Thyroid gland (tissue), 4 donors: ENCODE measurements at regions not wholly inside any gene's neighbourhood (a gene's known extent, or its start where the extent isn't known, plus 50 kb on each side); places are given as distances from the start of the nearest gene placed in this dataset. TPM values are rescaled to one million over a fixed set of nuclear protein-coding genes. Genes with fewer than 3 reads are reported as not detected.

ENCODE experiments used
- DNase-seq, 2 donors: peaks; one replicate each; pipeline ENCODE4 v3.0.0-alpha.2; 2019
- H3K27ac ChIP-seq, 3 donors: fragments of 200-600 bp; sonication (generic); 1 replicate in 2 of 3; 2 replicates in 1 of 3; pipeline ENCODE4 v1.5.1; 2016 to 2019; ENCODE audit warnings: mild to moderate bottlenecking in 1 of 3, moderate library complexity in 1 of 3
- H3K27me3 ChIP-seq: fragments of 200-600 bp; sonication (generic); one replicate; pipeline ENCODE4 v1.5.1; 2019
- H3K36me3 ChIP-seq, 2 donors: fragments of 200-600 bp; sonication (generic); one replicate each; pipeline ENCODE4 v1.5.1; 2016 to 2019
- H3K4me1 ChIP-seq, 2 donors: fragments of 200-600 bp; sonication (generic); one replicate each; pipeline ENCODE4 v1.5.1; 2017 to 2019
- H3K4me3 ChIP-seq, 3 donors: fragments of 200-600 bp; sonication (generic); replicated peaks in 1 of 3; 1 replicate in 2 of 3; 2 replicates in 1 of 3; pipeline ENCODE4 v1.5.1; 2016; ENCODE audit warnings: mild to moderate bottlenecking in 1 of 3
- H3K9me3 ChIP-seq: fragments of 200-600 bp; sonication (generic); one replicate; pipeline ENCODE4 v1.5.1; 2017
- CTCF ChIP-seq, 6 experiments: fragments of 200-600 bp in 3 of 6; fragments of 450-650 bp in 3 of 6; sonication (generic) in 3 of 6; IDR thresholded peaks; one replicate each; pipeline ENCODE4 v1.5.1; 2016 to 2019; ENCODE audit warnings: antibody characterized with exemption in 6 of 6, mild to moderate bottlenecking in 2 of 6, inconsistent platforms in 1 of 6, moderate library complexity in 1 of 6
- POLR2A ChIP-seq, 2 donors: fragments of 450-650 bp; IDR thresholded peaks; one replicate each; pipeline ENCODE4 v1.6.1; 2017; ENCODE audit warnings: antibody characterized with exemption in 2 of 2, mild to moderate bottlenecking in 2 of 2, moderate library complexity in 1 of 2
- WGBS, 2 donors: methylation state at CpG; one replicate each; pipeline ENCODE4 v1.1.5; 2017; 5-methylcytosine and 5-hydroxymethylcytosine counted together
- intact Hi-C: fragments of 100-400 bp; cut with DNase I; formaldehyde crosslinking; loops from one replicate; pipeline ENCODE4 v1.15.1; 2023
- small RNA-seq: library from RNA; depleted of rRNA; stranded (forward); fragments of <200 nt; gene quantifications from one replicate; pipeline ENCODE3, GENCODE V24; 2016

- 82 to 85% methylated on average over 3 of the region's 3 CpGs for WGBS, 2 donors
- no peak for TF ChIP-seq CTCF (IDR thresholded peaks at IDR 0.05)
- TF ChIP-seq POLR2A (IDR thresholded peaks at IDR 0.05): no peak
These were observed 58.1 kb upstream of the SATB1 start for GRCh38 chr3:18483226-18483625.

GRCh38 chr3:18481946-18482548 lies 56.9 kb upstream of the SATB1 start:
- WGBS, 2 donors: 48 to 53% methylated on average over 4 of the region's 4 CpGs
- TF ChIP-seq POLR2A (IDR thresholded peaks at IDR 0.05) (no peak), CTCF (IDR thresholded peaks at IDR 0.05) (no peak)
- Histone ChIP-seq H3K9me3 (no peaks in the 10 kb centered on the region), H3K27ac (no peak overlapping the region), H3K27me3 (no peaks in the 10 kb centered on the region), H3K36me3 (no peaks in the 10 kb centered on the region), H3K4me3 (no peak overlapping the region), H3K4me1 (no peaks in the 10 kb centered on the region)
- no peak for DNase-seq
- intact Hi-C loops: no loop called here

More at GRCh38 chr3:18483226-18483625, 58.1 kb upstream of the SATB1 start:
- no peaks in the 10 kb centered on the region for H3K27me3 ChIP-seq
- no peaks in the 10 kb centered on the region for H3K36me3 ChIP-seq
- DNase-seq: no peak
- H3K9me3 ChIP-seq: no peaks in the 10 kb centered on the region
- H3K4me3 ChIP-seq: no peak overlapping the region
- H3K4me1 ChIP-seq: no peaks in the 10 kb centered on the region
- H3K27ac ChIP-seq: no peak overlapping the region
- intact Hi-C loops: no loop called here

- WGBS, 2 donors: 49 to 79% methylated on average over 4 of the region's 4 CpGs
- DNase-seq: no peak
- no peaks in the 10 kb centered on the region for H3K36me3 ChIP-seq
- no peak overlapping the region for H3K27ac ChIP-seq
- no peaks in the 10 kb centered on the region for H3K4me1 ChIP-seq
- no peaks in the 10 kb centered on the region for H3K27me3 ChIP-seq
- TF ChIP-seq CTCF (IDR thresholded peaks at IDR 0.05): no peak
- TF ChIP-seq POLR2A (IDR thresholded peaks at IDR 0.05): no peak
- intact Hi-C loops: no loop called here
- H3K4me3 ChIP-seq: no peak overlapping the region
- H3K9me3 ChIP-seq: no peaks in the 10 kb centered on the region
These were observed 52.5 kb upstream of the SATB1 start for GRCh38 chr3:18477620-18478019.

Small RNA genes lying in the stretch of these regions (small RNA-seq; reads per million reads assigned to genes)
- not detected for gene RNU6-138P
